ENCODE measurements at regions not wholly inside any gene's neighbourhood (a gene's known extent, or its start where the extent isn't known, plus 50 kb on each side); places are given as distances from the start of the nearest gene placed in this dataset.

- Histone ChIP-seq H2AFZ (ENCODE audit: low read length) (no peak overlapping the region), H3K18ac (ENCODE audit: low read length) (no peak overlapping the region), H3K4me2 (ENCODE audit: insufficient read depth, low read length, poor library complexity, severe bottlenecking) (no peak overlapping the region), H2BK5ac (ENCODE audit: low read length) (no peak overlapping the region), H3K23ac (ENCODE audit: low read depth, low read length, poor library complexity) (no peak overlapping the region), H3K4ac (ENCODE audit: low read length) (no peak overlapping the region), H2AK5ac (ENCODE audit: low read depth, low read length) (no peak overlapping the region), H2BK12ac (ENCODE audit: low read length) (no peak overlapping the region), H4K91ac (ENCODE audit: low read depth, low read length, poor library complexity) (no peak overlapping the region), H4K8ac (ENCODE audit: low read depth, low read length) (no peak overlapping the region), H3K14ac (ENCODE audit: low read length) (no peak overlapping the region), H3K4me1 (ENCODE audit: control insufficient read depth in 2 of 2, insufficient read depth in 1 of 2, low read depth in 1 of 2, low read length in 2 of 2) (no peaks in the 10 kb centered on the region), H3K27me3 (ENCODE audit: control insufficient read depth in 3 of 3, insufficient read depth in 3 of 3, low read depth in 1 of 3, low read length in 3 of 3) (peaks cover 0 to 51% (median 0%) of the 10 kb centered on the region in 3 experiments), H3K9ac (ENCODE audit: low read depth, low read length, poor library complexity) (no peak overlapping the region), H3K27ac (replicated peaks; ENCODE audit: low read length) (no peak overlapping the region), H3K9me3 (replicated peaks in 1 of 2; ENCODE audit: control insufficient read depth in 2 of 2, insufficient read depth in 1 of 2, low read depth in 1 of 2, low read length in 2 of 2) (no peaks in the 10 kb centered on the region), H2BK120ac (ENCODE audit: low read depth, low read length) (no peak overlapping the region), H2BK15ac (ENCODE audit: low read length) (no peak overlapping the region), H3K36me3 (replicated peaks in 1 of 2; ENCODE audit: control insufficient read depth in 2 of 2, insufficient read depth in 2 of 2, low read length in 2 of 2) (no peaks in the 10 kb centered on the region), H3K79me1 (ENCODE audit: low read depth, low read length) (no peaks in the 10 kb centered on the region), H3K4me3 (ENCODE audit: low read length in 2 of 2) (no peak overlapping the region)
- no peak for DNase-seq (ENCODE audit: low spot score)
- WGBS, 2 donors (ENCODE audit: extremely low coverage in 2 of 2, insufficient read length in 2 of 2, insufficient replicate concordance in 1 of 2) = no CpG with 5 or more reads among the region's 1 CpG
These were observed 451.6 kb upstream of the AZI2 start for GRCh38 chr3:28800203-28800602.

GRCh38 chr3:28808068-28808467 lies 459.4 kb upstream of the AZI2 start:
- Histone ChIP-seq H4K8ac (ENCODE audit: low read depth, low read length) (no peak overlapping the region), H2AFZ (ENCODE audit: low read length) (no peak overlapping the region), H3K23ac (ENCODE audit: low read depth, low read length, poor library complexity) (no peak overlapping the region), H2BK15ac (ENCODE audit: low read length) (no peak overlapping the region), H3K14ac (ENCODE audit: low read length) (no peak overlapping the region), H3K36me3 (replicated peaks in 1 of 2; ENCODE audit: control insufficient read depth in 2 of 2, insufficient read depth in 2 of 2, low read length in 2 of 2) (no peaks in the 10 kb centered on the region), H3K27ac (replicated peaks; ENCODE audit: low read length) (no peak overlapping the region), H2BK120ac (ENCODE audit: low read depth, low read length) (no peak overlapping the region), H3K18ac (ENCODE audit: low read length) (no peak overlapping the region), H3K4ac (ENCODE audit: low read length) (no peak overlapping the region), H3K79me1 (ENCODE audit: low read depth, low read length) (no peaks in the 10 kb centered on the region), H2AK5ac (ENCODE audit: low read depth, low read length) (no peak overlapping the region), H3K4me3 (ENCODE audit: low read length in 2 of 2) (no peak overlapping the region), H3K9me3 (replicated peaks in 1 of 2; ENCODE audit: control insufficient read depth in 2 of 2, insufficient read depth in 1 of 2, low read depth in 1 of 2, low read length in 2 of 2) (no peaks in the 10 kb centered on the region), H3K9ac (ENCODE audit: low read depth, low read length, poor library complexity) (no peak overlapping the region), H3K4me1 (ENCODE audit: control insufficient read depth in 2 of 2, insufficient read depth in 1 of 2, low read depth in 1 of 2, low read length in 2 of 2) (no peaks in the 10 kb centered on the region), H4K91ac (ENCODE audit: low read depth, low read length, poor library complexity) (no peak overlapping the region), H2BK12ac (ENCODE audit: low read length) (no peak overlapping the region), H3K4me2 (ENCODE audit: insufficient read depth, low read length, poor library complexity, severe bottlenecking) (no peak overlapping the region), H2BK5ac (ENCODE audit: low read length) (no peak overlapping the region), H3K27me3 (ENCODE audit: control insufficient read depth in 3 of 3, insufficient read depth in 3 of 3, low read depth in 1 of 3, low read length in 3 of 3) (peaks cover 0 to 3% (median 0%) of the 10 kb centered on the region in 3 experiments)
- WGBS, 2 donors (ENCODE audit: extremely low coverage in 2 of 2, insufficient read length in 2 of 2, insufficient replicate concordance in 1 of 2) = no CpG with 5 or more reads among the region's 4 CpGs
- DNase-seq (ENCODE audit: low spot score) = no peak

GRCh38 chr3:28816017-28816416 lies 464.9 kb upstream of the RBMS3 start:
- H3K14ac ChIP-seq (ENCODE audit: low read length) = no peak overlapping the region
- no peak overlapping the region for H3K4me2 ChIP-seq (ENCODE audit: insufficient read depth, low read length, poor library complexity, severe bottlenecking)
- no peak overlapping the region for H2BK12ac ChIP-seq (ENCODE audit: low read length)
- no peaks in the 10 kb centered on the region for H3K4me1 ChIP-seq (ENCODE audit: control insufficient read depth in 2 of 2, insufficient read depth in 1 of 2, low read depth in 1 of 2, low read length in 2 of 2)
- H4K8ac ChIP-seq (ENCODE audit: low read depth, low read length) = no peak overlapping the region
- H3K9me3 ChIP-seq (replicated peaks in 1 of 2; ENCODE audit: control insufficient read depth in 2 of 2, insufficient read depth in 1 of 2, low read depth in 1 of 2, low read length in 2 of 2) = no peaks in the 10 kb centered on the region
- H2AFZ ChIP-seq (ENCODE audit: low read length) = no peak overlapping the region
- H4K91ac ChIP-seq (ENCODE audit: low read depth, low read length, poor library complexity) = no peak overlapping the region
- H2BK5ac ChIP-seq (ENCODE audit: low read length) = no peak overlapping the region
- no peaks in the 10 kb centered on the region for H3K79me1 ChIP-seq (ENCODE audit: low read depth, low read length)
- H3K4me3 ChIP-seq (ENCODE audit: low read length in 2 of 2) = no peak overlapping the region
- no peaks in the 10 kb centered on the region for H3K27me3 ChIP-seq (ENCODE audit: control insufficient read depth in 3 of 3, insufficient read depth in 3 of 3, low read depth in 1 of 3, low read length in 3 of 3)
- H3K23ac ChIP-seq (ENCODE audit: low read depth, low read length, poor library complexity) = no peak overlapping the region
- H2BK120ac ChIP-seq (ENCODE audit: low read depth, low read length) = no peak overlapping the region
- no peak overlapping the region for H3K9ac ChIP-seq (ENCODE audit: low read depth, low read length, poor library complexity)
- H2BK15ac ChIP-seq (ENCODE audit: low read length) = no peak overlapping the region
- no peak overlapping the region for H3K4ac ChIP-seq (ENCODE audit: low read length)
- H3K36me3 ChIP-seq (replicated peaks in 1 of 2; ENCODE audit: control insufficient read depth in 2 of 2, insufficient read depth in 2 of 2, low read length in 2 of 2) = no peaks in the 10 kb centered on the region
- H3K27ac ChIP-seq (replicated peaks; ENCODE audit: low read length) = no peak overlapping the region
- DNase-seq (ENCODE audit: low spot score) = no peak
- no peak overlapping the region for H3K18ac ChIP-seq (ENCODE audit: low read length)
- H2AK5ac ChIP-seq (ENCODE audit: low read depth, low read length) = no peak overlapping the region

- Histone ChIP-seq H2AFZ (ENCODE audit: low read length) (no peak overlapping the region), H3K4me1 (ENCODE audit: control insufficient read depth in 2 of 2, insufficient read depth in 1 of 2, low read depth in 1 of 2, low read length in 2 of 2) (no peaks in the 10 kb centered on the region), H3K23ac (ENCODE audit: low read depth, low read length, poor library complexity) (no peak overlapping the region), H3K27me3 (ENCODE audit: control insufficient read depth in 3 of 3, insufficient read depth in 3 of 3, low read depth in 1 of 3, low read length in 3 of 3) (peaks cover 0 to 9% (median 0%) of the 10 kb centered on the region in 3 experiments), H3K9ac (ENCODE audit: low read depth, low read length, poor library complexity) (no peak overlapping the region), H2BK120ac (ENCODE audit: low read depth, low read length) (no peak overlapping the region), H2AK5ac (ENCODE audit: low read depth, low read length) (no peak overlapping the region), H3K9me3 (replicated peaks in 1 of 2; ENCODE audit: control insufficient read depth in 2 of 2, insufficient read depth in 1 of 2, low read depth in 1 of 2, low read length in 2 of 2) (no peaks in the 10 kb centered on the region), H4K8ac (ENCODE audit: low read depth, low read length) (no peak overlapping the region), H2BK5ac (ENCODE audit: low read length) (no peak overlapping the region), H3K4ac (ENCODE audit: low read length) (no peak overlapping the region), H3K79me1 (ENCODE audit: low read depth, low read length) (no peaks in the 10 kb centered on the region), H3K14ac (ENCODE audit: low read length) (no peak overlapping the region), H4K91ac (ENCODE audit: low read depth, low read length, poor library complexity) (no peak overlapping the region), H3K4me3 (ENCODE audit: low read length in 2 of 2) (no peak overlapping the region), H3K4me2 (ENCODE audit: insufficient read depth, low read length, poor library complexity, severe bottlenecking) (no peak overlapping the region), H2BK12ac (ENCODE audit: low read length) (no peak overlapping the region), H3K18ac (ENCODE audit: low read length) (no peak overlapping the region), H2BK15ac (ENCODE audit: low read length) (no peak overlapping the region), H3K27ac (replicated peaks; ENCODE audit: low read length) (no peak overlapping the region), H3K36me3 (replicated peaks in 1 of 2; ENCODE audit: control insufficient read depth in 2 of 2, insufficient read depth in 2 of 2, low read length in 2 of 2) (no peaks in the 10 kb centered on the region)
- no peak for DNase-seq (ENCODE audit: low spot score)
- no CpG with 5 or more reads among the region's 1 CpG for WGBS, 2 donors (ENCODE audit: extremely low coverage in 2 of 2, insufficient read length in 2 of 2, insufficient replicate concordance in 1 of 2)
These were observed 456.6 kb upstream of the RBMS3 start for GRCh38 chr3:28824316-28824715.
